Fibroblast of villous mesenchyme (primary cell): ENCODE measurements at regions not wholly inside any gene's neighbourhood (a gene's known extent, or its start where the extent isn't known, plus 50 kb on each side); places are given as distances from the start of the nearest gene placed in this dataset.

Experiments used
- DNase-seq: peaks from one replicate; pipeline ENCODE4 v3.0.0-alpha.2; 2010; ENCODE audit warnings: low read depth
- H3K4me3 ChIP-seq: 2 replicates; pipeline ENCODE4 v1.5.1; 2011; ENCODE audit warnings: low read depth, mild to moderate bottlenecking, low read length
- CTCF ChIP-seq: IDR thresholded peaks from 2 replicates; pipeline ENCODE4 v1.5.1; 2012; ENCODE audit warnings: low read depth, mild to moderate bottlenecking, low read length; ENCODE audit not compliant: insufficient read depth

- peak; percentile 45 for DNase-seq
- no peak for TF ChIP-seq CTCF
- no peak overlapping the region for H3K4me3 ChIP-seq
Measured at GRCh38 chr18:23380001-23380550, 73.0 kb upstream of the RIOK3 start.

DNA sequence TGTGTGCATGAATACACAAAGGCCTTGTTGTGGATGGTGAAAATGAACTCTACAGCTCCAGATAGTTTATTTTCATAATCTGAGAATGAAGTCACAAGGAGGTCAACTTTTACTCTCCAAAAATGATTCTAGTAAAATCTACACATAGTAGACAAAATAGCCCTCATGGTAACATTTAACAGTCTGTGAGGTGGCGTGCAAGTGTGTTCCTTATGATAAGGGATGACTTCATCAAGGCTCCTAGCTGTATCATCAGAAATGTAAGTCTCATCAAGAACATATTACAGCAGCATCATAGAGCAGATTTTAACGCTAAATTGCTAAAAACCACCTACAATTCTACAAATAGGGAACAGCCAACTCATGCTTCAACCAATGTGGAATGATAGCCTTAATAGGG, 72.3 kb upstream of the RIOK3 start:
- no peak overlapping the region for H3K4me3 ChIP-seq
- no peak for TF ChIP-seq CTCF
- DNase-seq = peak; percentile 72

DNA sequence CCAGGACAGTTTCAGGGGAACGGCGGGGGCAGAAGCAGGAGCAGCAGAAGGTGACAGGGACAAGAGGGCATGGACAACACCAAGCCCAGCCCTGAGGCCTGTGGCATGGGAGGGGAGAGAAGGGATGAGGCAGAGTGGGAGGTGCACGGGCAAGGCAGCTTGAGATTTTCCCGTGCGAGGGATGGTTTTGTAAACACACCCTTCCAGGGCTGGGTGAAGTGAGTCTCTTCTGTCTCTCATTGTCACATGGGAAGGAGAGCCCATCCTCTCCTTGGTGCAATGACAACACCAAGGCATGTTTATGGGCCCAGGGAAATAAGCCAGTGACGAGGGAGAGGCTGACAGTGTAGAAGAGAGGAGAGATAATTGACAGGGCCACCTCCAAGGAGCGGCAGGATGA, 69.6 kb upstream of the RIOK3 start:
- no peak for DNase-seq
- TF ChIP-seq CTCF = no peak
- H3K4me3 ChIP-seq = no peak overlapping the region

GRCh38 chr18:23384778-23385736, 68.0 kb upstream of the RIOK3 start:
- no peak for DNase-seq
- no peak overlapping the region for H3K4me3 ChIP-seq
- TF ChIP-seq CTCF = no peak

- H3K4me3 ChIP-seq = no peak overlapping the region
- no peak for TF ChIP-seq CTCF
- DNase-seq = no peak
Measured at GRCh38 chr18:23386317-23386716, 66.8 kb upstream of the RIOK3 start.

DNA sequence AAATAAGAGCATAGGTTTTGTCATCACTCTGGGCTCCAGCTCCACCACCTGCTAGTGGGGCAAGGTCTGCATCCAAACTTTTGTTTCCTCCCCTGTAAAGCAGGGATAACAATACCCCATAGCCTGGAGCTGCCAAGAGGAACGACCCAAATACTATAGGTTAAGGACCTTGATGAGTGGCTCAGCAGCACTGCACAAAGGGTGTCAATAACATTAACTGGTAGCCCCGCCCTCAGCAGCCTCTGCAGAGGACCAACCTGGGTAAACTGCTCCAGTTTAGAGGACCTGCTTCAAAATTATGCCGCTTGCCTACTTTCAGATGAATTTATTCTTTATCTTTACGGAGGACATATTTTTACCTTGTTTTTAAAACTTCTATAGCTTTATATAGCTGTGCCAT, 65.8 kb upstream of the RIOK3 start:
- no peak overlapping the region for H3K4me3 ChIP-seq
- DNase-seq = no peak
- TF ChIP-seq CTCF = no peak
